Right atrium auricular region (tissue), 2 donors: ENCODE measurements at regions not wholly inside any gene's neighbourhood (a gene's known extent, or its start where the extent isn't known, plus 50 kb on each side); places are given as distances from the start of the nearest gene placed in this dataset.

Experiments
- DNase-seq: peaks from one replicate; pipeline ENCODE4 v3.0.0-alpha.2; 2019; ENCODE audit warnings: low spot score
- H3K27ac ChIP-seq, 2 donors: fragments of 200-600 bp; sonication (generic); 1 replicate in 1 of 2; 2 replicates in 1 of 2; pipeline ENCODE4 v1.5.1; 2016 to 2019
- H3K27me3 ChIP-seq, 2 donors: fragments of 200-600 bp; sonication (generic); one replicate each; pipeline versions ENCODE4 v1.5.1 to v1.6.0; 2017 to 2019
- H3K36me3 ChIP-seq: fragments of 200-600 bp; sonication (generic); one replicate; pipeline ENCODE4 v1.5.1; 2016
- H3K4me1 ChIP-seq, 2 donors: fragments of 200-600 bp; sonication (generic); one replicate each; pipeline versions ENCODE4 v1.5.1 to v1.6.0; 2017 to 2019
- H3K4me3 ChIP-seq, 2 donors: fragments of 200-600 bp; sonication (generic); 1 replicate in 1 of 2; 2 replicates in 1 of 2; pipeline ENCODE4 v1.5.1; 2017 to 2019; ENCODE audit warnings: mild to moderate bottlenecking in 1 of 2, moderate library complexity in 1 of 2
- H3K9me3 ChIP-seq, 2 donors: fragments of 200-600 bp; sonication (generic); one replicate each; pipeline ENCODE4 v1.5.1; 2019
- CTCF ChIP-seq, 2 donors: fragments of 200-600 bp; sonication (generic); IDR thresholded peaks; one replicate each; pipeline ENCODE4 v1.5.1; 2019; ENCODE audit warnings: antibody characterized with exemption in 2 of 2

GRCh38 chr11:80698637-80699036 lies 1257.8 kb upstream of the TENM4 start:
- H3K4me3 ChIP-seq, result no peak overlapping the region
- no peaks in the 10 kb centered on the region for H3K4me1 ChIP-seq
- no peak for TF ChIP-seq CTCF (IDR thresholded peaks at IDR 0.05)
- H3K27me3 ChIP-seq, result no peaks in the 10 kb centered on the region
- no peaks in the 10 kb centered on the region for H3K36me3 ChIP-seq
- no peak for DNase-seq
- no peaks in the 10 kb centered on the region for H3K9me3 ChIP-seq
- H3K27ac ChIP-seq, result no peak overlapping the region

GRCh38 chr11:80694385-80694784 lies 1253.6 kb upstream of the TENM4 start:
- no peak for TF ChIP-seq CTCF (IDR thresholded peaks at IDR 0.05)
- no peaks in the 10 kb centered on the region for H3K4me1 ChIP-seq

GRCh38 chr11:80687941-80688340 lies 1247.1 kb upstream of the TENM4 start:
- no peaks in the 10 kb centered on the region for H3K27me3 ChIP-seq
- H3K27ac ChIP-seq, result no peak overlapping the region
- DNase-seq, result no peak
- H3K4me3 ChIP-seq, result no peak overlapping the region
- H3K36me3 ChIP-seq, result no peaks in the 10 kb centered on the region
- H3K9me3 ChIP-seq, result no peaks in the 10 kb centered on the region
- no peaks in the 10 kb centered on the region for H3K4me1 ChIP-seq
- no peak for TF ChIP-seq CTCF (IDR thresholded peaks at IDR 0.05)

More at GRCh38 chr11:80694385-80694784, 1253.6 kb upstream of the TENM4 start:
- no peak for DNase-seq
- Histone ChIP-seq H3K27me3 (no peaks in the 10 kb centered on the region), H3K36me3 (no peaks in the 10 kb centered on the region), H3K27ac (no peak overlapping the region), H3K4me3 (no peak overlapping the region), H3K9me3 (no peaks in the 10 kb centered on the region)

DNA sequence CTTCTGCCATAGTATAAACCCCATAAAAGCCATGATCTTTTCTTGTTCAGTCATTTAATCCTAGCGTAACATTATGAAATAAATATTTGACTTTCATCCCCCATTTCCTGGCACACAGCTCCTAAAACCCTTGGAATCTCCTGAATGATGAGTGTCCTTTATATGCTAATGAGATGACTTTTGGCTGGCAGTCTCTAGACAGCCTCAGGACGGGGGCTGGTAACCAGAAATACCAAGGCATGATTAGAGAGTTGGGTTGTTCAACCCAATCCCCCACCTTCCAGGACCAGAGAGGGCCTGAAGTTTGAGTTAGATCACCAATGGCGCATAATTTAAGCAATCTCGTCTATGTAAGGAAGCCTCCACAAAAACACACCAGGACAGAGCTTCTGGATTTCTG lies 1246.1 kb upstream of the TENM4 start:
- H3K9me3 ChIP-seq, result no peaks in the 10 kb centered on the region
- no peaks in the 10 kb centered on the region for H3K27me3 ChIP-seq
- TF ChIP-seq CTCF (IDR thresholded peaks at IDR 0.05), result no peak
- no peak overlapping the region for H3K4me3 ChIP-seq
- no peaks in the 10 kb centered on the region for H3K4me1 ChIP-seq
- DNase-seq, result no peak
- H3K36me3 ChIP-seq, result no peaks in the 10 kb centered on the region
- H3K27ac ChIP-seq, result no peak overlapping the region

DNA sequence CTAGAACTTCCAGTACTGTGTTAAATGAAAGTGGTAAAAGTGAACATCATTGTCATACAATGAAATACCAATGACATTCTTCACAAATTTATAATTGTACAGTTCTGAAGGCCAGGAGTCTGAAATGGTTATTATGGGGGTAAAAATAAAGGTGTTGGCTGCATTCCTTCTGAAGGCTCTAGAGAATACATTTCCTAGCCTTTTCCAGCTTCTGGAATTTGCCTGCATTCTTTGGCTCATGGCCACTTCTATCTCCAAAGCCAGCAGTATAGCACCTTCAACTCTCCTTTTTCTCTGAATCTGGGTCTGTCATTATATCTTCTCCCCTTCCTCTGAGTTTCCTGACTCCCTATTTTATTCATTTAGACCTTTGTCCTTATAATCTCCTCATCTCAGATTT lies 1232.7 kb upstream of the TENM4 start:
- H3K4me1 ChIP-seq, result no peaks in the 10 kb centered on the region
- H3K27ac ChIP-seq, result no peak overlapping the region
- H3K4me3 ChIP-seq, result no peak overlapping the region
- H3K27me3 ChIP-seq, result no peaks in the 10 kb centered on the region
- DNase-seq, result no peak
- no peaks in the 10 kb centered on the region for H3K36me3 ChIP-seq
- TF ChIP-seq CTCF (IDR thresholded peaks at IDR 0.05), result no peak
- H3K9me3 ChIP-seq, result no peaks in the 10 kb centered on the region

GRCh38 chr11:80669620-80670019 lies 1228.8 kb upstream of the TENM4 start:
- Histone ChIP-seq H3K9me3 (no peaks in the 10 kb centered on the region), H3K27me3 (no peaks in the 10 kb centered on the region), H3K4me1 (no peaks in the 10 kb centered on the region), H3K4me3 (no peak overlapping the region), H3K27ac (no peak overlapping the region), H3K36me3 (no peaks in the 10 kb centered on the region)
- no peak for TF ChIP-seq CTCF (IDR thresholded peaks at IDR 0.05)
- DNase-seq, result no peak
